Mammary epithelial cell (primary cell): ENCODE measurements at regions not wholly inside any gene's neighbourhood (a gene's known extent, or its start where the extent isn't known, plus 50 kb on each side); places are given as distances from the start of the nearest gene placed in this dataset.

Experiments
- EZH2 ChIP-seq: IDR thresholded peaks from 2 replicates; pipeline ENCODE4 v1.6.1; 2012; ENCODE audit warnings: low read length, inconsistent platforms, borderline replicate concordance
- TF ChIP-seq, protein P1 (sequence below), 2 donors: IDR thresholded peaks in 1 of 2; conservative IDR thresholded peaks in 1 of 2; 2 replicates each; pipeline ENCODE4 v1.5.1; 2011 to 2012; ENCODE audit warnings: inconsistent platforms in 2 of 2, low read length in 2 of 2, mild to moderate bottlenecking in 2 of 2, control low read depth in 1 of 2, low read depth in 1 of 2; ENCODE audit not compliant: insufficient read depth in 1 of 2; ENCODE audit errors: extremely low read depth in 1 of 2

GRCh38 chr7:42750172-42750571, 161.7 kb downstream of the C7orf25 start:
- TF ChIP-seq, protein P1, sequence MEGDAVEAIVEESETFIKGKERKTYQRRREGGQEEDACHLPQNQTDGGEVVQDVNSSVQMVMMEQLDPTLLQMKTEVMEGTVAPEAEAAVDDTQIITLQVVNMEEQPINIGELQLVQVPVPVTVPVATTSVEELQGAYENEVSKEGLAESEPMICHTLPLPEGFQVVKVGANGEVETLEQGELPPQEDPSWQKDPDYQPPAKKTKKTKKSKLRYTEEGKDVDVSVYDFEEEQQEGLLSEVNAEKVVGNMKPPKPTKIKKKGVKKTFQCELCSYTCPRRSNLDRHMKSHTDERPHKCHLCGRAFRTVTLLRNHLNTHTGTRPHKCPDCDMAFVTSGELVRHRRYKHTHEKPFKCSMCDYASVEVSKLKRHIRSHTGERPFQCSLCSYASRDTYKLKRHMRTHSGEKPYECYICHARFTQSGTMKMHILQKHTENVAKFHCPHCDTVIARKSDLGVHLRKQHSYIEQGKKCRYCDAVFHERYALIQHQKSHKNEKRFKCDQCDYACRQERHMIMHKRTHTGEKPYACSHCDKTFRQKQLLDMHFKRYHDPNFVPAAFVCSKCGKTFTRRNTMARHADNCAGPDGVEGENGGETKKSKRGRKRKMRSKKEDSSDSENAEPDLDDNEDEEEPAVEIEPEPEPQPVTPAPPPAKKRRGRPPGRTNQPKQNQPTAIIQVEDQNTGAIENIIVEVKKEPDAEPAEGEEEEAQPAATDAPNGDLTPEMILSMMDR (conservative IDR thresholded peaks at IDR 0.05 in 1 of 2, IDR thresholded peaks at IDR 0.05 in 1 of 2; ENCODE audit: extremely low read depth in 1 of 2, insufficient read depth in 1 of 2, low read depth in 1 of 2, low read length in 2 of 2): no peak
- TF ChIP-seq EZH2: no peak
